GM23338 (cell line): ENCODE measurements at regions not wholly inside any gene's neighbourhood (a gene's known extent, or its start where the extent isn't known, plus 50 kb on each side); places are given as distances from the start of the nearest gene placed in this dataset.

Experiments
- ATAC-seq: fragments of 200-7000 bp; cut with Tn5 transposase; 3 replicates; pipeline ENCODE4 v1.9.1; 2020
- DNase-seq: peaks from one replicate; pipeline ENCODE4 v3.0.0-alpha.2; 2015; ENCODE audit warnings: low spot score
- H2AFZ ChIP-seq: fragments of 200-600 bp; sonication (generic); 2 replicates; pipeline ENCODE4 v1.8.0; 2016; ENCODE audit warnings: antibody characterized with exemption, mild to moderate bottlenecking, moderate library complexity
- H3F3A ChIP-seq: fragments of 200-600 bp; sonication (generic); replicated peaks from 2 replicates; pipeline ENCODE4 v1.8.0; 2017; ENCODE audit warnings: antibody characterized with exemption, mixed run types, low read depth
- H3K27ac ChIP-seq: fragments of 200-600 bp; sonication (generic); 2 replicates; pipeline ENCODE4 v1.6.1; 2016; ENCODE audit warnings: low read depth
- H3K27me3 ChIP-seq: fragments of 200-600 bp; sonication (generic); 2 replicates; pipeline ENCODE4 v1.8.0; 2016; ENCODE audit warnings: mild to moderate bottlenecking, mixed run types, moderate library complexity; ENCODE audit not compliant: insufficient read depth
- H3K36me3 ChIP-seq: fragments of 200-600 bp; sonication (generic); 2 replicates; pipeline ENCODE4 v1.8.0; 2016; ENCODE audit warnings: mild to moderate bottlenecking; ENCODE audit not compliant: insufficient read depth
- H3K4me1 ChIP-seq: fragments of 200-600 bp; sonication (generic); 2 replicates; pipeline ENCODE4 v1.8.0; 2016; ENCODE audit warnings: mild to moderate bottlenecking, moderate library complexity; ENCODE audit not compliant: insufficient read depth
- H3K4me2 ChIP-seq: fragments of 200-600 bp; sonication (generic); 2 replicates; pipeline ENCODE4 v1.7.1; 2017; ENCODE audit warnings: mixed run types
- H3K4me3 ChIP-seq: fragments of 200-600 bp; sonication (generic); 2 replicates; pipeline ENCODE4 v1.6.1; 2016; ENCODE audit warnings: mixed run types
- H3K79me2 ChIP-seq: fragments of 200-600 bp; sonication (generic); replicated peaks from 2 replicates; pipeline ENCODE4 v1.8.0; 2017; ENCODE audit warnings: mild to moderate bottlenecking; ENCODE audit not compliant: insufficient read depth
- H3K9me2 ChIP-seq: fragments of 200-600 bp; sonication (generic); 2 replicates; pipeline ENCODE4 v1.8.0; 2017; ENCODE audit not compliant: insufficient read depth
- H4K20me1 ChIP-seq: fragments of 200-600 bp; sonication (generic); replicated peaks from 2 replicates; pipeline ENCODE4 v1.8.0; 2017; ENCODE audit warnings: mild to moderate bottlenecking; ENCODE audit not compliant: insufficient read depth
- H3K27ac Mint-ChIP-seq: 2 replicates; pipeline ENCODE4 v1.8.0; 2020; ENCODE audit warnings: inconsistent platforms, mild to moderate bottlenecking, moderate library complexity, mixed read lengths
- H3K27me3 Mint-ChIP-seq: 3 replicates; pipeline ENCODE4 v1.8.0; 2022; ENCODE audit warnings: low read depth, mild to moderate bottlenecking, moderate library complexity, mixed read lengths, inconsistent platforms; ENCODE audit not compliant: insufficient read depth, poor library complexity
- H3K36me3 Mint-ChIP-seq: 3 replicates; pipeline ENCODE4 v1.8.0; 2021; ENCODE audit warnings: low read depth, mild to moderate bottlenecking, inconsistent platforms, moderate library complexity, mixed read lengths
- H3K4me1 Mint-ChIP-seq: 3 replicates; pipeline ENCODE4 v1.8.0; 2020; ENCODE audit warnings: mild to moderate bottlenecking, inconsistent platforms, mixed read lengths
- H3K4me3 Mint-ChIP-seq: 3 replicates; pipeline ENCODE4 v1.8.0; 2021; ENCODE audit warnings: moderate library complexity, mild to moderate bottlenecking, inconsistent platforms, mixed read lengths
- H3K9me3 Mint-ChIP-seq: 3 replicates; pipeline ENCODE4 v1.8.0; 2020; ENCODE audit warnings: moderate library complexity, mild to moderate bottlenecking, inconsistent platforms, mixed read lengths
- CREB1 ChIP-seq: fragments of 250-450 bp; sonication (Bioruptor Pico); IDR thresholded peaks from 2 replicates; pipeline ENCODE4 v1.5.0; 2020; ENCODE audit warnings: low read depth, mild to moderate bottlenecking, moderate library complexity
- CTCF ChIP-seq, 2 experiments: fragments of 200-600 bp in 1 of 2; sonication (generic) in 1 of 2; conservative IDR thresholded peaks; 2 replicates each; pipeline versions ENCODE4 v1.5.1 to v1.6.1; 2016 to 2017; ENCODE audit warnings: antibody characterized with exemption in 2 of 2, low read depth in 2 of 2, mild to moderate bottlenecking in 2 of 2, moderate library complexity in 1 of 2
- ETS1 ChIP-seq: IDR thresholded peaks from 2 replicates; pipeline ENCODE4 v1.6.1; 2016; ENCODE audit warnings: antibody characterized with exemption
- EZH2 ChIP-seq: fragments of 200-600 bp; sonication (generic); IDR thresholded peaks from one replicate; pipeline ENCODE4 v1.8.0; 2017; ENCODE audit warnings: antibody characterized with exemption, mild to moderate bottlenecking, low read depth; ENCODE audit not compliant: unreplicated experiment
- EZH2phosphoT487 ChIP-seq: fragments of 200-600 bp; sonication (generic); IDR thresholded peaks from one replicate; pipeline ENCODE4 v1.8.1; 2018; ENCODE audit warnings: antibody characterized with exemption; ENCODE audit not compliant: unreplicated experiment
- JUNB ChIP-seq: IDR thresholded peaks from one replicate; pipeline ENCODE4 v1.6.1; 2016; ENCODE audit warnings: antibody characterized with exemption; ENCODE audit not compliant: unreplicated experiment
- NANOG ChIP-seq: IDR thresholded peaks from 2 replicates; pipeline ENCODE4 v1.6.1; 2016; ENCODE audit warnings: antibody characterized with exemption, borderline replicate concordance
- POLR2AphosphoS5 ChIP-seq: IDR thresholded peaks from 2 replicates; pipeline ENCODE4 v1.6.1; 2016; ENCODE audit warnings: antibody characterized with exemption, low read depth
- REST ChIP-seq: IDR thresholded peaks from one replicate; pipeline ENCODE4 v1.6.1; 2018; ENCODE audit warnings: antibody characterized with exemption; ENCODE audit not compliant: unreplicated experiment
- STAT1 ChIP-seq: IDR thresholded peaks from one replicate; pipeline ENCODE4 v1.6.1; 2016; ENCODE audit warnings: antibody characterized with exemption; ENCODE audit not compliant: unreplicated experiment
- ZNF114 ChIP-seq: fragments of 250-450 bp; sonication (Bioruptor Pico); IDR thresholded peaks from 2 replicates; pipeline ENCODE4 v1.5.0; 2020; ENCODE audit warnings: mild to moderate bottlenecking, moderate library complexity
- ZNF331 ChIP-seq: fragments of 250-450 bp; sonication (Bioruptor Pico); IDR thresholded peaks from 2 replicates; pipeline ENCODE4 v1.5.0; 2020; ENCODE audit warnings: low read depth, mild to moderate bottlenecking, moderate library complexity

- no peaks in the 10 kb centered on the region for H3K9me3 Mint-ChIP-seq
- Histone ChIP-seq H3K9me2 (no peaks in the 10 kb centered on the region), H2AFZ (no peak overlapping the region), H4K20me1 (no peaks in the 10 kb centered on the region), H3K4me1 (peaks cover 11% of the 10 kb centered on the region; the same call in 1 of the 2 replicates), H3K4me2 (no peak overlapping the region), H3K79me2 (no peaks in the 10 kb centered on the region), H3K27ac (no peak overlapping the region), H3K36me3 (no peaks in the 10 kb centered on the region), H3F3A (no peaks in the 10 kb centered on the region), H3K27me3 (no peaks in the 10 kb centered on the region), H3K4me3 (no peak overlapping the region)
- DNase-seq (no peak), ATAC-seq (no peak)
- no peaks in the 10 kb centered on the region for H3K36me3 Mint-ChIP-seq
- H3K4me1 Mint-ChIP-seq: peaks cover 22% of the 10 kb centered on the region
- H3K27ac Mint-ChIP-seq: no peak overlapping the region; the same call in 1 of the 2 replicates
- TF ChIP-seq ZNF114: no peak
- peak; percentile 11 to 45; a peak in 2 of 4 replicates for TF ChIP-seq CTCF (conservative IDR thresholded peaks at IDR 0.05; ENCODE audit: low read depth in 2 of 2)
- no peak for TF ChIP-seq STAT1
- TF ChIP-seq POLR2AphosphoS5: no peak
- no peak overlapping the region for H3K4me3 Mint-ChIP-seq
- H3K27me3 Mint-ChIP-seq: no peaks in the 10 kb centered on the region
These were observed 268.6 kb downstream of the HGF start for GRCh38 chr7:81501220-81501619.

- Histone ChIP-seq H3K9me2 (no peaks in the 10 kb centered on the region), H4K20me1 (no peaks in the 10 kb centered on the region), H3K4me3 (no peak overlapping the region), H3K27ac (no peak overlapping the region), H3K27me3 (no peaks in the 10 kb centered on the region), H3K4me1 (peaks cover 11% of the 10 kb centered on the region; the same call in 1 of the 2 replicates), H3F3A (no peaks in the 10 kb centered on the region), H3K36me3 (no peaks in the 10 kb centered on the region), H2AFZ (peak overlapping the region; percentile 0; the same call in 1 of the 2 replicates), H3K79me2 (no peaks in the 10 kb centered on the region), H3K4me2 (no peak overlapping the region)
- no peaks in the 10 kb centered on the region for H3K27me3 Mint-ChIP-seq
- no peaks in the 10 kb centered on the region for H3K36me3 Mint-ChIP-seq
- DNase-seq (no peak), ATAC-seq (no peak)
- no peak overlapping the region; the same call in 1 of the 2 replicates for H3K27ac Mint-ChIP-seq
- no peaks in the 10 kb centered on the region for H3K9me3 Mint-ChIP-seq
- no peak overlapping the region for H3K4me3 Mint-ChIP-seq
- peaks cover 22% of the 10 kb centered on the region for H3K4me1 Mint-ChIP-seq
- no peak for TF ChIP-seq CTCF (conservative IDR thresholded peaks at IDR 0.05; ENCODE audit: low read depth in 2 of 2)
- TF ChIP-seq ZNF114: no peak
- no peak for TF ChIP-seq ZNF331 (CRISPR knock-in tag)
- no peak for TF ChIP-seq CREB1 (CRISPR knock-in tag)
- no peak for TF ChIP-seq STAT1
- TF ChIP-seq EZH2phosphoT487: no peak
- TF ChIP-seq JUNB: no peak
- TF ChIP-seq POLR2AphosphoS5: no peak
- no peak for TF ChIP-seq REST
- TF ChIP-seq EZH2: no peak
- TF ChIP-seq NANOG: no peak
- no peak for TF ChIP-seq ETS1
These were observed 269.2 kb downstream of the HGF start for GRCh38 chr7:81500631-81501030.
